LNCAP (cell line): ENCODE measurements at regions not wholly inside any gene's neighbourhood (a gene's known extent, or its start where the extent isn't known, plus 50 kb on each side); places are given as distances from the start of the nearest gene placed in this dataset.

ENCODE experiments used
- TF ChIP-seq, protein P1 (sequence below): fragments of 450-650 bp; IDR thresholded peaks from 2 replicates; pipeline ENCODE4 v1.5.1; 2017; ENCODE audit warnings: mild to moderate bottlenecking

DNA sequence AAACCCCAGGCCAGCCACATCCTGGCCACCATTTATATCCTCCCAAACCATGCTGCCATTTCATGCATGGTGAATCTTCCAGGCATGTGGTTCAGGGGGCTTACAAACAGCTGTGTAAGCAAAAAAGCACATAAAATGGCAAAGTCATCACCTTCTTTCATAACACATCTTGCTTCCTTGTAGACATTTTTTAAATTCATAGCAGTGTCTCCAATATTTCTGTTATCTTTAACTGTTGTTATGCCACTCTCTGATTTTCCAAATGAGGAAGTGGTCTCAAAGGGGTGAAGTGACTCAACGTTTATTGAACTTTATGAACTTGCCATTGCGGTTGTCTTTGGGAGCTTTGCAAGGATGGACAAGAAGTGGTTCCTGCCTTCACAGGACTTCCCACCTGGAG is 264.4 kb downstream of the MEX3B start:
- TF ChIP-seq, protein P1, sequence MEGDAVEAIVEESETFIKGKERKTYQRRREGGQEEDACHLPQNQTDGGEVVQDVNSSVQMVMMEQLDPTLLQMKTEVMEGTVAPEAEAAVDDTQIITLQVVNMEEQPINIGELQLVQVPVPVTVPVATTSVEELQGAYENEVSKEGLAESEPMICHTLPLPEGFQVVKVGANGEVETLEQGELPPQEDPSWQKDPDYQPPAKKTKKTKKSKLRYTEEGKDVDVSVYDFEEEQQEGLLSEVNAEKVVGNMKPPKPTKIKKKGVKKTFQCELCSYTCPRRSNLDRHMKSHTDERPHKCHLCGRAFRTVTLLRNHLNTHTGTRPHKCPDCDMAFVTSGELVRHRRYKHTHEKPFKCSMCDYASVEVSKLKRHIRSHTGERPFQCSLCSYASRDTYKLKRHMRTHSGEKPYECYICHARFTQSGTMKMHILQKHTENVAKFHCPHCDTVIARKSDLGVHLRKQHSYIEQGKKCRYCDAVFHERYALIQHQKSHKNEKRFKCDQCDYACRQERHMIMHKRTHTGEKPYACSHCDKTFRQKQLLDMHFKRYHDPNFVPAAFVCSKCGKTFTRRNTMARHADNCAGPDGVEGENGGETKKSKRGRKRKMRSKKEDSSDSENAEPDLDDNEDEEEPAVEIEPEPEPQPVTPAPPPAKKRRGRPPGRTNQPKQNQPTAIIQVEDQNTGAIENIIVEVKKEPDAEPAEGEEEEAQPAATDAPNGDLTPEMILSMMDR = no peak

DNA sequence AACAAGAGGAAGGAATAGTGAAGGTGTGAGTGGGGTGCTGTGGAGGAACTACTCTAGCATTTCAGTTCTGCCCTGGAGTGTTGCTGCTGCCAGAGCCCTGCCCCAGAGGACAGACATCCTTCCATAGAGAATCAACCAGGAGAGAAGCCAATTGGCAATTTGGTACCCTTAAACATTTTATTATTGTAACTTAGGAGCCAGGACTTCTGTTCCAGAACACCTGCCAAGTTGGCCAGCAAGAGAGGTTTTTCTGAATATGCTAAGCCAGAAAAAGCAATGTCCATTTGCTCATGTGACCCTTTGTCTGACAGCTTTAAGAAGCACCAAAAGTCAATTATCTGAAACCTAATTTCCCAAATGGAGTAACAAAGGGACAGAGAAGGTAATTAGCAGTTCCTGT is 264.9 kb downstream of the MEX3B start:
- TF ChIP-seq, protein P1 = no peak

DNA sequence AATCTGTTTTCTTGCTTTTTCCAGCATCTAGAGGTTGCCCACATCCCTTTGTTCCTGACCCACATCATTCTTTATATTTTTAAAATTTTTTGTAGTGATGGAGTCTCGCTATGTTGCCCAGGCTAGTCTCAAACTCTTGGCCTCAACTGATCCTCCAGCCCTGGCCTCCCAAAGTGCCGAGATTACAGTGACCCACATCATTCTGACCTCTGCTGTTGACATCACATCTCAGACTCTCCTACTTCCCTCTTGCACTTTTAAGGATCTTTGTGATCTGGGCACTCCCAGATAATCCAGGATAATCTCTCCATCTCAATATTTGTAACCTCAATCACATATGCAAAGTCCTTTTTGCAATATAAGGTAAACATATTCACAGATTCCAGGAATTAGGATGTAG is 266.6 kb downstream of the MEX3B start:
- TF ChIP-seq, protein P1 = no peak

DNA sequence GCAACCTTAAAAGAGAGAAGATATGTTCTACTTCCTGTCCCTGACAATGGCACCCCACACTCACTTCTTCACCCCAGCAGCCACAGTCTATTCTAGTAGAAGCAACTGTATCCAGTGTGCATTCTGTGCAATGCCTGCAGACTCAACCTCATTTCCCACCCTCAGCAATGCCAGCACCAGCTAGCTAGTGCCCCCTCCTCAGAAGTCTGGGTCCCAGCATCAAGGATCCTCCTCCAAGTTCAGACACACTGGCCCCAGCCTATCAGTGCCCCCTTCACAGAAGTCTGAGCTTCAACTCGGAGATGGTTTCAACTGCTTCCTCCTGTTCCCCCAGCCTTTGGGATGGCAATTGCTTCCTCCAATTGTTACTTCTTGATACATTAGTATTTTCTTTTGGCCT is 268.3 kb downstream of the MEX3B start:
- TF ChIP-seq, protein P1 = no peak

DNA sequence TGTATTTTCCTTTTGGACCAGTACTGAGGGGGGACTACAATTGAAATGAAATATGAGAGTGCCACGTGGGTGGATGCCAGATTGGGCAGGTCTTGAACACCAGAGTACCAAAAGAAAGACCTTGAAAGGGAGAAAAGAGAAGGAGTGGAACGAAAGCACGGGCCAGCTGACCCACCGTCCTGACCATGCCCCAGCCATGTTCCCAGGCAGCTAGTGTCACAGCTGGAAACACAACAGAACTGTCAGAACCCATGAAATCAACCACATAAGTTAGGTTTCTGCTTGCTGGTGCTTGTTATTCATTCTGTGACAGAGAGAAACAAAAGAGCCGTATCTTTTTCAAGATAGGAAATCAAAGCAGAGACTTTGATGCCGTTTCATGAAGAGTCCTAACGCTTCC is 268.8 kb downstream of the MEX3B start:
- TF ChIP-seq, protein P1 = no peak

DNA sequence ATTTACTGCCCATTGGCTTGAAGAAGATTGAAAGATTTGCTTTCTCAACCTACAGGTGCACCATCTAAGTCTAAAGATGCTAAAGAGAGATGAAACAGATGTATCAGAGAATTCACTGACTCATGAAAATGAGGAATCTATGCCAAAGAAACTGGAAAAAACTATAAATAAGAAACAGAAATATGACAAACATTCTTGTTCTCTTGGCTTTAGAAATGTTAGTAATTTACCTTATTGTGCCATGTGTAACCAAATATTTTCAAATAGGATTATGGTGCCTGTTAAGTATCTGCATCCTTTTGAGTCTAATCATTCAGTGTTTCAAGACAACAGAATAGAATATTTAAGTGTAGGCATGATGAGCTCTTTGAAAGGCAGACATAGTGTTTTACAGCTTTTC is 271.5 kb downstream of the MEX3B start:
- TF ChIP-seq, protein P1 = no peak

DNA sequence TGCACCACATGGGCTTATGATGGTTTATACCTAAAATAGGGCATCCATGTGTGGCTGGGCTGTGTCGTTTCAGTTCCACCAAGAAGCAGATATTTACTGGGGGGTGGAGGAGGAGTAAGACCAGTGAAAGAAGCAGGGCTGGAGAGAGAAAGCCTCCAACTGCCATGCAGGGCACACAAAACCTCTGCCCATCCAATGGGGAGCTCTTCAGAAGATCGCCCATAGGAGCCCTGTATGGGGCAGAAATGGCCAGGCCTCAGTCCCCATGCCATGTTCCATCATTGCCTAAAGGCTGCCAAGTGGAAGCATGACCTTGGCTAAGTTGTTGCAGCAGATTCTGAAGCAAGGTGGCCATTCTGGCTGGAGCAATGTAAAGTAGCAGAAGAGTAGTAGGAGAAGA is 277.0 kb downstream of the MEX3B start:
- TF ChIP-seq, protein P1 = no peak

DNA sequence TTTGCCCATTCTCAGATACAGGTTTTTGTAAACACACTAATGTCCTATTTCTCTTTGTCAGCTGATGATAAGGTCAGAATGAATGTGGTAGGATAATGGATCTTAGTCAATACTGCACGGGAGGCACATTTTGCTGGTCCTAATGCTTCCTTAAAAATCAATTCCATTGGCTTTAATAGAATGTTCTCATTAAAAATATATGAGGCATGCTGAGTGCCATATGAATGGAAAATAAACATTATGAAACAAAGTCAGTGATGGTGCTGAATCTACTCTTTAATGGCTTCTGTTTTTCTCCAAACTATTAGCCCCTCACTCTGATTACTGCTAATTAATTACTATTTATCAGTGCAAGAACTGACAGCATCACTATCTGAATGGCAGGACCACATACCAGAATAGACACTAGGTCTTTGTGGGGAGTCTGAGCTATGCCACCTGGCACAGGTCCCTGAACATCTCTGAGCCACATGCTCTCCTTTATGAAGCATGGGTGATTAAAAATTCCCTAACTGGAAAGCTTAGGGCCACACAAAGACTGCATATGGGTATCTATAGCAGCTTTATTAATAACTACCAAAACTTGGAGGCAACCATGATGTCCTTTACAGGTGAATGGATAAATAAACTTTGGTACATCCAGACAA is 278.9 kb downstream of the MEX3B start:
- TF ChIP-seq, protein P1 = no peak
